ENCODE measurements at regions not wholly inside any gene's neighbourhood (a gene's known extent, or its start where the extent isn't known, plus 50 kb on each side); places are given as distances from the start of the nearest gene placed in this dataset.

GRCh38 chrX:25181775-25182174 lies 166.0 kb upstream of the ARX start:
- Histone ChIP-seq H3K4me1 (no peaks in the 10 kb centered on the region), H3K36me3 (no peaks in the 10 kb centered on the region), H3K4me3 (no peak overlapping the region), H3K27me3 (ENCODE audit: low read depth) (no peaks in the 10 kb centered on the region), H3K27ac (no peak overlapping the region), H3K9me3 (no peaks in the 10 kb centered on the region)
- intact Hi-C loops (cut with DNase I) = no loop called here
- ATAC-seq (no peak), DNase-seq (no peak)
- TF ChIP-seq, protein P1, sequence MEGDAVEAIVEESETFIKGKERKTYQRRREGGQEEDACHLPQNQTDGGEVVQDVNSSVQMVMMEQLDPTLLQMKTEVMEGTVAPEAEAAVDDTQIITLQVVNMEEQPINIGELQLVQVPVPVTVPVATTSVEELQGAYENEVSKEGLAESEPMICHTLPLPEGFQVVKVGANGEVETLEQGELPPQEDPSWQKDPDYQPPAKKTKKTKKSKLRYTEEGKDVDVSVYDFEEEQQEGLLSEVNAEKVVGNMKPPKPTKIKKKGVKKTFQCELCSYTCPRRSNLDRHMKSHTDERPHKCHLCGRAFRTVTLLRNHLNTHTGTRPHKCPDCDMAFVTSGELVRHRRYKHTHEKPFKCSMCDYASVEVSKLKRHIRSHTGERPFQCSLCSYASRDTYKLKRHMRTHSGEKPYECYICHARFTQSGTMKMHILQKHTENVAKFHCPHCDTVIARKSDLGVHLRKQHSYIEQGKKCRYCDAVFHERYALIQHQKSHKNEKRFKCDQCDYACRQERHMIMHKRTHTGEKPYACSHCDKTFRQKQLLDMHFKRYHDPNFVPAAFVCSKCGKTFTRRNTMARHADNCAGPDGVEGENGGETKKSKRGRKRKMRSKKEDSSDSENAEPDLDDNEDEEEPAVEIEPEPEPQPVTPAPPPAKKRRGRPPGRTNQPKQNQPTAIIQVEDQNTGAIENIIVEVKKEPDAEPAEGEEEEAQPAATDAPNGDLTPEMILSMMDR (IDR thresholded peaks at IDR 0.05) = no peak

DNA sequence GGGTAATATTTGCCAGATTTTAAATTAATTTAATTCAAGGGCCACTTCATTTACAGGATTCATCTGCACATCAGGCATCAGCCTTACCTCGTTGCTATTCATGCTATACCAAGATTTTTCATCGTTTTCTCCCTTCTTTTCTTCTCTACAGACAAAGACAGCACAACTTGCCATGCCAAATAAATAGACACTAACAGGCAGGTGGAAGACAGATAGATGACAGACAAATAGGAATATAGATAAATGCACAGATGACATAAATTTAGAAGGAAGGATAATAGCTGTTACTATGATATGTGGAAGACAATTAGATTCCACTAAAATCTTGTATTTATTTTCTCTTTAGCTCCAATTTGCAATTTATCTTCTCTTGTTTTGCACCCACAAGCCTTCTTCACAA lies 164.5 kb upstream of the ARX start:
- no peaks in the 10 kb centered on the region for H3K27me3 ChIP-seq (ENCODE audit: low read depth)

GRCh38 chrX:25178555-25178954 lies 162.8 kb upstream of the ARX start:
- TF ChIP-seq, protein P1 (IDR thresholded peaks at IDR 0.05) = no peak
- no peak for ATAC-seq
- no peak for DNase-seq
- H3K4me1 ChIP-seq = no peaks in the 10 kb centered on the region
- intact Hi-C loops (cut with DNase I) = no loop called here
- no peaks in the 10 kb centered on the region for H3K9me3 ChIP-seq
- H3K4me3 ChIP-seq = no peak overlapping the region
- no peak overlapping the region for H3K27ac ChIP-seq
- no peaks in the 10 kb centered on the region for H3K27me3 ChIP-seq (ENCODE audit: low read depth)
- no peaks in the 10 kb centered on the region for H3K36me3 ChIP-seq

More for the DNA sequence above, 164.5 kb upstream of the ARX start:
- ATAC-seq (no peak), DNase-seq (no peak)
- intact Hi-C loops (cut with DNase I) = no loop called here
- H3K27ac ChIP-seq = no peak overlapping the region
- H3K4me3 ChIP-seq = no peak overlapping the region
- TF ChIP-seq, protein P1 (IDR thresholded peaks at IDR 0.05) = no peak
- H3K4me1 ChIP-seq = no peaks in the 10 kb centered on the region
- no peaks in the 10 kb centered on the region for H3K9me3 ChIP-seq
- no peaks in the 10 kb centered on the region for H3K36me3 ChIP-seq

- H3K27me3 ChIP-seq (ENCODE audit: low read depth) = no peaks in the 10 kb centered on the region
- H3K9me3 ChIP-seq = no peaks in the 10 kb centered on the region
- intact Hi-C loops (cut with DNase I) = no loop called here
- H3K4me3 ChIP-seq = no peak overlapping the region
- no peak overlapping the region for H3K27ac ChIP-seq
- no peaks in the 10 kb centered on the region for H3K4me1 ChIP-seq
- ATAC-seq (no peak), DNase-seq (no peak)
- no peaks in the 10 kb centered on the region for H3K36me3 ChIP-seq
- TF ChIP-seq, protein P1 (IDR thresholded peaks at IDR 0.05) = no peak
These were observed 160.0 kb upstream of the ARX start for GRCh38 chrX:25175743-25176142.

GRCh38 chrX:25175171-25175570 lies 159.4 kb upstream of the ARX start:
- ATAC-seq = no peak
- Histone ChIP-seq H3K27me3 (ENCODE audit: low read depth) (no peaks in the 10 kb centered on the region), H3K27ac (no peak overlapping the region), H3K4me1 (no peaks in the 10 kb centered on the region), H3K9me3 (no peaks in the 10 kb centered on the region), H3K4me3 (no peak overlapping the region), H3K36me3 (no peaks in the 10 kb centered on the region)
- intact Hi-C loops (cut with DNase I) = no loop called here
- no peak for DNase-seq
- TF ChIP-seq, protein P1 (IDR thresholded peaks at IDR 0.05) = no peak

DNA sequence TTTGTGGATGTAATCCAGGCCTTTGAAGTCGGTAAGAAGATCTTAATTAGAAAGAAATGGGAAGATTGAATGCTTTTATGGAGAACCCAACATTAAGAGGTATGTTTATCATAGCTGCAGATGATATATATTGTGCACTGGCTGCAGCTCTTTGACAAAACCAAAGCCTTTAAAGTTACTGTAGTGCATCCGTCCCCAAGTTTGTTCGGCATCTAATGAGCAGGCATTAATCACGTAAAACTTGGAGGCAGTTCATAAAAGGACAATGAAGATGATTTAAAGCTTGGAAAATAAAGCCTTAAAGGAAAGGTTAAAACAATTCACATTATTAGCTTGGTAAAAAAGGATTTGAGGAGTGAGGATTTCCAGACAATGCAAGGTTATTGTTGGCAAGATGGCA lies 150.8 kb upstream of the ARX start:
- Histone ChIP-seq H3K27me3 (ENCODE audit: low read depth) (no peaks in the 10 kb centered on the region), H3K4me1 (no peaks in the 10 kb centered on the region), H3K9me3 (no peaks in the 10 kb centered on the region), H3K27ac (no peak overlapping the region), H3K36me3 (no peaks in the 10 kb centered on the region), H3K4me3 (no peak overlapping the region)
- ATAC-seq (no peak), DNase-seq (no peak)
- intact Hi-C loops (cut with DNase I) = no loop called here
- TF ChIP-seq, protein P1 (IDR thresholded peaks at IDR 0.05) = no peak

Data from lower lobe of right lung (tissue), 2 donors.